Stimulated activated CD8-positive, alpha-beta memory T cell treated with anti-CD3 and anti-CD28 coated beads, Interleukin-15, amount 100 ng/mL, for 24 hours (primary cell): ENCODE measurements at regions not wholly inside any gene's neighbourhood (a gene's known extent, or its start where the extent isn't known, plus 50 kb on each side); places are given as distances from the start of the nearest gene placed in this dataset.
"Not testable (repeated sequence)": the region's sequence is repeated elsewhere in the genome, so short reads cannot be mapped to it uniquely, and the experiment has no call there.

Experiments
- DNase-seq: peaks from one replicate; pipeline ENCODE4 v3.0.0-alpha.2; 2020; ENCODE audit warnings: low read depth

DNA sequence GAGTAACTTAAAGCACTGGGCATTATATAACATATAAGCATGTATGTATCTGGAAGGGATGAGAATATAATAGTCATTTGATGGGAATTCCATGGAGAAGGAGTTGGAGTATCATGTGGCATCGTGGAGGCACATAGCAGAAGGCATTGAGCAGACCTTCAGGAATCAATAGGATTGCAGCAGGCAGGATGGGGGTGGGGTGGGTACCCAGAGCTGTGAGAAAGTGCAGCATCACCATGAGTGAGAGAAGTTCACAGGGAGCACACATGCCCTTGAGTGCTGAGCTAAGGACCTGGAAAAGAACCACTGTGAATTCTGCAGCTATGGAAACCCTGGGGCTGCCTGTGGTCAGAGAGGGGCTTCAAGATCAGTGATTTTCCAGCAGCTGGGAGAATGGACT, 57.3 kb downstream of the MED10 start:
- no peak for DNase-seq

DNA sequence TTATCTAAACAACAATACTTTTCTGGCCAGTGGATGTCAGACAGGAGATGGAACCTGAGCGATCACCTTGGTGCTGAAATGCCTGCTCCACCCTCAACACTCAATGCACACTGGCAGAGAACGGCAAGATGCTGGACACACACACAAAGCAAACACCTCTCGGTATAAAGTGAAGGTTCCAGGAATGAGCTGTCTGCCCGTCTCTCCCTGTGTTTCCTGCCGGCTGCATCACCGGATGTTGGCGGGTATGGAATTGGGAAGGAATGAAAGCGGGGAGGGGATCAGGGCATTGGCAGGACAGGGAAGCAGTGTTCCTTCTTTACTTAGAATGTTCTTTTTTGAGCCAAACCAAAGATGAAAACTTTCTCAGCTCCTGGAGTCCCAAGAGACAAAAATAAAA, 59.2 kb downstream of the MED10 start:
- no peak for DNase-seq

DNA sequence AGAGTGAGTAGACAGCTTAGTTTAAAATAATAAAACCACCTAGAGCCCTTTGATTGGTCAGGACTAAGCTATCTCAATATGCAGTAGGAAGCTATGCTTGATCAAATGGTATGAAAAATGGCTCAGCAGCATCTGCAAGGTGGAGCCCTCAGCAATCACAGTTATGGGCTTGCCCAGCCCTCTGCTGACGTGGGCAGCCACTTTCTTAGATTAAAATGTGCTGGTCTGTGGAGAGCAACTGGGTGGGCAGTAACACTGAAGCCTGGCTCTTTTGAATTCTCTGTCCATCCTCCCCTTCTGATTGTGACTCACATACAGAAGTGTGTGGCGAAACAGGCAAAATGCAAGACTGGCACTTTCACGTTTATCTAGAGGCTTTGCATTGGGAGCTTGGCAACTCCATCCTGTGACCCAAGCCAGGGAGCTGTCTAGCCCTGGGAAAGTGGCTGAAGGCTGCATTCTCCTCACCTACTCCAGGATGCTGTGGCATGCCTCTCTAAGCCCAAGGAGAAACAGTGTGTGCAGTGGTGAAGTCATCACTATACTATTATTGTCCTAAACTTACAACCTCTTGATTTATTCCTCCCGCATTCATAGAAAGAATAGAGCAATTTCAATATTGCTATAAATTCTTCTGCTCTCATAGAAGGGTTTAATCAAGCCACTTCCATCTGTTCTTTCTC, 61.1 kb downstream of the MED10 start:
- no peak for DNase-seq

DNA sequence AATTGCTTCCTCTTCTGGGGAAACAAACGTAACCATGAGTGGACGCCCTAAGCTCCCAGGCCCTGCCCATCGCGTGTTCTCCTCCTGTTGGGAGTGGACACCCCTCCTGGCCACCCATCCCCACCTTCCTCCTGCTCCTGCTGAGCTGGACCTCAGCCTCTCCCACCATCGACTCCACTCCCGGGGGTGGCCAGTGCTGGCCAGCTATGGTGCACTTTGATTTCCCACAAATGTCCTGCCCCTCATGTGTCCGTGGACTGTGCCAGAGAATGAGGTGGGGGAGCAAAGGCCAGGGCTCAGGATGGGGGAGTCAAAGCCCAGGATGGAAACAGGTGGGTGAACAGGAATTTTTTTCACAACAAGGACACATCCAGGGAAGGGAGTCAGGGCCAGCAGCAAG, 62.8 kb downstream of the MED10 start:
- DNase-seq, result no peak

DNA sequence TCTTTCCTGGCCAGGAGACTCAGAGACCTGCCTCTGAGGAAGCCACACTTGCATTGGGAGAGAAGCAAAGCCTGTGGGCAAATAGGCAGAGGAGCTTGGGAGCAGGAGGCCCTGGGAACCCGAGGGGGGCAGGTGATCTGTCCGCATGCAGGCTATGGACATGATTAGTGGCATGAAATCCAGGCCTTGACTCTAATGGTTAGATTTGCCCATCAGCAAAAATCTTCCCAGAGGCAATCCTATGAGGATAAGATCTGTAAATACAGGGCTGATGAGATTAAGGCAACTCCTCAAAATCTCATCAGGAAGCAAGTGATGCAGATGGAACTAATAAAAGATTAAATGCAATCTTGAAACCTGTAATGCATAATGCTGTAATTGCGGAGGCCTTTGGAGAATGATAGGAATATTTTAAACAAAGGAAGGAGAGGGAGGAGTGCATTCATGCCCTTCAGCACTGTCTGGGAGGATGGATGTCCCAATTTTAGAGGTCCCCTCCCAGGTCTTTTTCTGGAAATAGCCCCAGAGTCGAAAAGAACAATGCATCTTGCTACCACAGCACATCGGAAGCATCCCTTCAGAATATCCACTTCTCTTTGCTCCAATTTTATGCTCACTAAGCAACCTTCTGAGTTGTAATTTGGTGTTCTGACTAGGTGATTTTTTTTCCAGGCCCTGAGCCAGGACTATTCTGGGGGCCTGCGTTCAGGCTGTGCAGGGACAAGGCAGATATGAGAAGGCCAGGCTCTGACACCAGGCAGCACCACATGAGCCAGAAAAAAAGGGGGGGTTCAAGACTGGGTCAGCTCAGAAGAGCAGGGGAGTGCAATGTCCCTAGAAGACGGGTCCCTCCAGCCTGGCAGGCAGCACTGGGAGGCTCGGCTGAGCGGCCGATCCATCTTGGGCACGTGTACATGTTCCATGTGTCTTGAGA, 66.5 kb downstream of the MED10 start:
- no peak for DNase-seq

DNA sequence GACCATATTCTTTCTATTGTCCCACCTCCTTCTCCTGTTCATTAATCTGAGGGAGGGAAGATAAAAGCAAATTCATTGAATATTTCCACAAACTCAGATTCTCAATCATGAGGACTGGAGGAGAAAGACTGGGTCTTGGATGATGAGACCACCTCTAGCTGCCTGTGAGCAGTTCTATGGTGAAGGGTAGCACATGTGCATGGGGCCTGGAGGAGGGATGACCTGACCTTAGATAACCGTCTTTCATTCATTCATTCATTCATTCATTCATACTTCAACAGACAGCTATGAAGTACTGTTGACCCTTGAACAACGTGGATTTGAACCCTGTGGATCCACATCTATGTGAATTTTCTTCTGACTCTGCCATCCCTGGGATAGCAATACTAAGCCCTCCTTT, 68.4 kb downstream of the MED10 start:
- DNase-seq, result no peak

DNA sequence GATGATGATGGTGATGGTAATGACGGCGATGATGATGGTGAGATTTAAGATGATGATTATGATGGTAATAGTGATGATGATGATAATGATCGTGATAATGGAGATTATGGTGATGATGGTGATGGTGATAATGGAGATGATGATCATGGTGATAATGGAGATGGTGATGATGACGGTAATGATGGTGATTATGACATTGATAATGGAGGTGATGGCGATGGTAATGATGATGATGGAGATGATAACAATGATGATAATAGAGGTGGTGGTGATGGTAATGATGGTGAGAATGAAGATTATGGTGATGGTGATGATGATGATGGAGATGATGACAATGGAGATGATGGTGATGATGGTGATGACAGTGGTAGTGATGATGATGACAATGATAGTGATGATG, 69.7 kb downstream of the MED10 start:
- no peak for DNase-seq

DNA sequence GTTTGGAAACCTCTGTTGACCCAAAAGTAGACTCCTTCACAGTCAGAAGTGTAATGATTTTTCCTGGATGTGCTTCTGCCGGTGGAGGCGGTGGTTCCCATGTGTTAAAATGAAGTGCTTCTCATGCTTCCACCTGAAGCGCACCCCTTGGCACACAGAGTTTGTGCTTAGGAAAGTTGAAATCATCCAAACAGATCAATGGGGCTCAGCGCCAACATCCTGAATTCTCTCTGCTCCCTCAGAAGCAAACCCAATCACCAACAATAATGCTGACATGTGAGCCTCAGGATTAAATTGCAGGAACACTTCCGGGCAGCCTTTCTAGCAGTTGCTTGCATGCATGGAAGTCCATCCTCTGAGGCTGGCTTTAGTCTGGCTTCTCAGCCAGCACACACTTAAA, 71.0 kb downstream of the MED10 start:
- DNase-seq, result no peak

DNA sequence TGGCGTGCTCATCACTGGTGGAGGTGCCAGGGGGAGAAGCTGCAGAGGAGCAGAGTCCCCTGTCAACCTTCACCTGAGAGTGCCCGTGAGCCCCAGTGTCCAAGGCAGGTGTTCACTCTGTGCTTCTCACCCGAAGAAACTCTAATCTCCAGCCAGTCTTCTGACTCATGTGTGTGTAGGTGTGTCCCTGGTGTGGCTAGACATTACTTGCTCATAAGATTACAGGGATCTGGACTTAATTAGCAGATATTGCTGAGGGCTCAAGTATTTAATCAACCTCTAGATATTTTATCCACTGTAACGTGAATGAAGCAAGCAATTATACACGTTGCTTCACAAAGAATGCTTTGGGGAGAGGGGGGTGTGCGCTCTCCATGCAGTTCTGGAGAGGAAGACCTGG, 72.5 kb downstream of the MED10 start:
- DNase-seq, result no peak

DNA sequence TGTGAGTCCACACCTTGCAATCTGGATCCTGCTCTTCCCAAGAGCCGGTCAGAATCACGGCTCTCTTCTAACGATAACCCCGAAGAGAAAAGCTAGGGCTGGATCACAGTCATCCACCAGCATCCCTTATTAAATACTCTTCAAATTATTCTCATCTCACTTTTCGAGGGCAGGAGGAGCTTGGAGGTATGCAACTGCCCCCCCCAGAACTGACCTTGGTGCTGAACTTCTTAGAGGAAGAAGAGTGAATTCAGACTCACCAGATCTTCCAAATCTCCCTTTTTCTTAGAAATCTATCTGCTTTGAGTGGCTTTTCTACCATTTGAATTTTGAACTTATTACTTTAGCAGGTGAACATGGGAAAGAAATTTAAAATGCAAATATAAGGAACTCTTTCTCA, 75.7 kb downstream of the MED10 start:
- no peak for DNase-seq

DNA sequence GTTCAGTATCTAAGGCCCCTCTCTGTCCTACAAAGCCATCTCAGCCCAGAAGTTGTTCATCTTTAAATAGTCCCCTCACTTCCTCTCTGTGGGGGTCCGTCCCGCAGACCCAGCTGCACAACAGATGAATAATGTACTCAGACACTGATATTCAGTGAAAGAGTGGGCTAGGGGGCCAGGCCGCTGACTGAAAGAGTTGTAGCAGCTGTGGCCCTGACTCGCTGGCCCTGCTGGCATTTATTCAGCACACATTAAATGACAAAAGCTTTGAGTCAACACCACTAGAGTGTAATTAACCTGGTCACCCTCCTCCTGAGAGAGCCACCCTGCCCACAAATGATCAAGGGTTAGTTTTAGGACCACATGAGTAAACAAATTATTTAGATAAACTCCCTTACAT, 76.3 kb downstream of the MED10 start:
- DNase-seq, result no peak

DNA sequence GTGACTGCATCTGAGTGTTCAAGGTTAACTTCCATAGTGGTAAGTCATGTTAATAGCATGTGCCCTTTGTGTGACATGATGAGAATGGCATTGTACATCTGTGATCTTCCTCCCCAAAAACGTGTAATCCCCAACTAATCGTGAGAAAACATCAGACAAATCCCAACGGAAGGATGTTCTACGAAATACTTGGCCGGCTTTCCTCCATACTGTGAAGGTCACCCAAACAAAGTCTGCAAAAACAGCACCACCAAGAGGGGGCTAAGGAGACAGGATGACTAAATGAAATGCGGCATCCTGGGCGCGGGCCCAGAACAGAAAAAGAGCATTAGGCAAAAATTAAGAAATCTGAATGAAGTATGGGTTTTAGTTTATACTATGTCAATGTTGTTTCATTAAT, 81.8 kb downstream of the MED10 start:
- no peak for DNase-seq

DNA sequence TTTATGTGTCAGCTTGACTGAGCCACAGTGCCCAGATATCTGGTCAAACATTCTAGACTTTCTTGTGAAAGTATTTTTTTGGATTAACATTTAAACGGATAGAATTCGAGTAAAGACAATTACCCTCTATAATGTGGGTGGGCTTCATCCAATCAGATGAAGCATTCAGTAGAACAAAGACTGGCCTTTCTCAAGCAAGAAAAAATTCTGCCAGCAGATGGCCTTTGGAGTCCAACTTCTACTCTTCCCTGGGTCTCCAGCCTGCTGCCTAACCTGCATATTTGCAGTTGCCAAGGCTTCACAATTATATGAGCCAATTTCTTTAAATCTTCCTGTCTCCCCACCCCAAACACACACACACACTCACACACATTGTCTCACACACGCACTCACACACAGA, 86.4 kb downstream of the MED10 start:
- DNase-seq, result no peak

DNA sequence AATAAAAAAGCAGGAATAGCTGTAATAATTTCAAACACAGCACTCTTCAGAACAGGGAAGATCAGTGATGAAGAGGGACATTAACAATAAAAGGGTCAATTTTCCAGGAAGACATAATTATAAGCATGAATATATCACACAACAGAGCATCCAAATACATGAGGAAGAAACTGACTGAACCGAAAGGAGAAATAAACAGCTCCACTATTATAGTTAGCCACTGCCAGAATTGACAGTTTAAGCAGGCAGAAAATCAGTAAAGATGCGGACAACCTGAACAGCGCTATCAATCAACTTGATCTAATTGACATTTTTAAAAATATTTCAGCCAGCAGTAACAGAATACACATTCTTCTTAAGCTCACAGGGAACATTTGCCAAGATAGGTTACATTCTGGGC, 89.1 kb downstream of the MED10 start:
- DNase-seq, result no peak

DNA sequence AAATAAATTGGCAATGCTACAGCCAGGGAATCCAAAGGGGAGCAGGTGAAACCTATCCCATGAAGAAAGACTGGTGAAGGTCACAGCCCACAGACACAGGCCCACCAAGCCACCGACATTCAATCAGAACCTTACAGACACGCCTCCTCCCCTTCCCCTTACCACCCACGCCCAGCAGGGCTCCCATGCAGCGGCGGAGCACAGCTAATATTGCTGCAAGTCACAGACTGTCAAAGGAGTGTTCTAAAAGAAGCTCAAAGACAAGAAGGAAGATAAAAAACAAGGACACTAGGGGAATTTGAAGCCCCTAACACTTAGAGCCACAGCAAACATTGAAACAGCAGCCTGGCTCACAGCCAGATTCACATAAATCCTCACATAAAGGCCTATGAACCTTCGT, 91.2 kb downstream of the MED10 start:
- DNase-seq, result no peak

DNA sequence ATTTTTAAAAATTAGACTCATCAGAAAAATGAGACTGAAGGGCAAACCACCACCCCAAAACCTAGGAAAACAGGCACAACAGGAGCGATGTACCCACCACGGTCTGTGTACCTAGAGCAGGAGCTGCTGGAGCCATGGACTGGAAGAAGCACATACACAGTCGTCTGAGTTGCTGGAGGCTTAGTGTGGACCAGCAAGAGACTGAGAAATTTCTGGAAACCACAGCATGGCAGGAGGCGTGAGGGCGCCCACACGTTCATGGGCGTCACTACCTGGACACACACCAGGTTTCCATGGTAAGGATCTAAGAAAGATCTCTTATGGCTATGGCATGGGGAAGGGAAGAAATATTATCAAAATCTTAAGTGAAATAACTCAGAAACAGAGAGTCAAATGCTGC, 91.9 kb downstream of the MED10 start:
- no peak for DNase-seq

DNA sequence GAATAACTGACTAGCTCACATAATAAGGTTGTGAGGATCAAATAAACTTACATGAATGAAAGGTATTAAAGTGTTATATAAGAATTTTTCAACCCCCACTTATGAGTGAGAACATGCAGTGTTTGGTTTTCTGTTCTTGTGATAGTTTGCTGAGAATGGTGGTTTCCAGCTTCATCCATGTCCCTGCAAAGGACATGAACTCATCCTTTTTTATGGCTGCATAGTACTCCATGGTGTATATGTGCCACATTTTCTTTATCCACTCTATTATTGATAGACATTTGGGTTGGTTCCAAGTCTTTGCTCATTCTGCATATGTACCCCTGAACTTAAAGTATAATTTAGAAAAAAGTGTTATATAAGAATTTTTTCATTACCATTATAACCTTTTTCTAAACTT, 93.9 kb downstream of the MED10 start:
- not testable (repeated sequence) for DNase-seq

DNA sequence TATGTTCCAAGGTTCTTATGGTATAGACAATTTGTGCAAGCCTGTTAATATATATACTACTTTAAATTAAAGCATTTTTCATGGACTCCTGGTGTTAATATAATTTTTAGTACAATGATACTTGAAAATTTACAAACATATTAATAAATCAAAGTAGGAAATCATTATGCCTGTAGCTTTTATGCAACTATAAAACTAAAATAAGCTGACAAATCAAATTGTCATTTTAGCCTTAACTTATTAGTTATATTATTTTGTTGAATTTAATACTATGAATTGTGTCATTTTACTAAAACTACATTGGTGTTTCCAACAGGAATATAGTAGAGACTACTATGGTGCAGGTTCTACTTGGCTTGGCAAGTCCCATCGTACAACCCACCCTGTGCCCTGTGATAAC, 96.0 kb downstream of the MED10 start:
- DNase-seq, result no peak

DNA sequence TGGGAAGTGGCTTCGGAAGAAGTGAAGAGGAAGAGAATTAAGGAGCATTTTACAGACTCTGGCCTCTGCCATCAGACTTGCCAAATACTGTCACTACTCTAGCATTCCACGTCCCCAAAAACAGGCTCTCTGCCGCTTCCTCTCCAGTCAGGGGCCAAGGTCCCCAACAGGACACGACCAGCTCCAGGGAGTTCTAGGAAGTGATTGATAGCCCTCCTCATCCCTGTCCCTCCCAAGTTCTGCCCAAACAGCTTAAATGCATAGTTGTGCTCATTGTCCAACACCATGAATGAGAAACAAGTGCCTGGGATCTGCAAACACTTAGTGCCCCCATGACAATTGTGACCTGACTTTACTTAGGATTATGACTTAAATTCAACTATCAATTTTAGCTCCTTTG, 96.5 kb downstream of the MED10 start:
- DNase-seq, result no peak

DNA sequence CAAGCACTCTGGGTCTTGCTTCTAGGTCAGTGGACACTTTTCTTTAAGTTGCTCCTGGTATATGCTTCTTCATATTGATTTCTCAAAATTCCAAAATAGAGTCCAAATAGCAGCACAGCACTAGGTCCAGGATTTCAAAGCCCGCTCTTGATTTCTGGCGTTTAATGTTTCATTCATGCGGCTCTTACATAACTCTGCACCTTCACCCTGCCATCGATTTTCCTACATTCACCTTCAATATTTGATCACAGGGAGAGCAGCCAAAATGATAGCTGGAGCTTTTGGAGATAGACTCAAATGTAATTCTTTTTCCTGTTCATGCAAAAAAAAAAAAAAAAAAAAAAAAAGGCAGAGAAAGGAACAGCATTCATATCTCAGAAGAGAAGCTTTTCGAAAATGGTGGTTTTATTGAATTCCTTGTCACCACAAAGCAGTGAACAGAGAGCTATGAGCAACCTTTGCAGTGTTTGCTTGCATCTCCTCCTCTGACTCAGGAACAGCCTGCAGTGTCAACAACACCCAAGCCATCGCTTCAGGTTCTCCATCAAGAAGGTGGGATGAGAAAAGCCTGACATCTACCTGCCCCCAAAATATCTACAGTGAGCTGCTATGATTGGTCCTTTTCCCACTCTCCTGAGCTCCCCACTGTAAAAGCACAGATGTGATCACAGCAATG, 97.8 kb downstream of the MED10 start:
- no peak for DNase-seq

DNA sequence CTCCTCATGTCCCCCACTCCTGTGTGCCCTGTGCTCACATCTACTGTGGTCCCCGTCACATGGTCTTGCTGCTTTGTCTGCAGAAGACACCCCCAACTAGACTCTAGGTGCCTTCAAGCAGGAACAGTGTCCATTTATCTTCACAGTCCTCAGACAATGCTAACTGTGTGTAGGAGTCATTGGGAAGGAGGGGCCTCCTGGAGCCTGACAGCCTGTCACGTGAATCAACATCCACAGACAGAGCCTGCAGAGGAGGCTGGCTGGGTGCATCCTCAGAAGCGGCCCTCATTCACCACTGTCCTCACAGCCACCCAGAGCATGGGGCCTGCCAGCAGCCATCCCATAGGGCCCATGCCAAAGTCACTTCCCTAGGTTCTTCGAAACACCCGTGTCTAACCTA, 98.7 kb downstream of the MED10 start:
- DNase-seq, result no peak

DNA sequence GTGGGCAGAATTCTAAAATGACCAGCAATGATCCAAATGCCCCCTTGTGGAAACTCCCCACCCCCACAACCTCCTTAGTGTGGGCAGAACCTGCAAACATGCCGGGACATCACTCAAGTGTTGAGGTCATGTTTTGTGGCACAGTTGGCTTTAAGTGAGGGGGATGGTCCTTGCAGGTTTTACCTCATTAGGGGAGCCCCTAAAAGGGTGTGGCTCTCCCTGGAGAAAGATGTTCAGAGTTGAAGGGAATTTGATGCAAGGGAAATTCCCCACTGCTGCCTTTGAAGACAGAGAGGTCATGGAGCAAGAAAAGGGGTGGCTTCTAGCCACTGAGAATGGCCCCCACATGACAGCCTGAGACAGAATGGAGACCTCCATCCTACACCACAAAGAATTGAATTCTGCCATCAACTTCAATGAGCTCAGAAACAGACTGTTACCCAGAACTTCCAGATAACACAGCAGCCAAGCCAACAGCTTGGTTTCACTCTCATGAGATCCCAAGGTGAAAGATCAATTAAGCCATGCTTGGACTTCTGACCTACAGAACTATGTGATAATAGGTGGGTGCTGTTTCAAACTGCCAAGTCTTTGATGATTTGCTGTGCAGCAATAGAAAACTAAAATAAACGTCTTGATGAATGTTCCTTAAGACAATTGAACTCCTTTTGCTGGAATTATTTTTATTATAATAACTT, 103.4 kb downstream of the MED10 start:
- DNase-seq, result no peak

DNA sequence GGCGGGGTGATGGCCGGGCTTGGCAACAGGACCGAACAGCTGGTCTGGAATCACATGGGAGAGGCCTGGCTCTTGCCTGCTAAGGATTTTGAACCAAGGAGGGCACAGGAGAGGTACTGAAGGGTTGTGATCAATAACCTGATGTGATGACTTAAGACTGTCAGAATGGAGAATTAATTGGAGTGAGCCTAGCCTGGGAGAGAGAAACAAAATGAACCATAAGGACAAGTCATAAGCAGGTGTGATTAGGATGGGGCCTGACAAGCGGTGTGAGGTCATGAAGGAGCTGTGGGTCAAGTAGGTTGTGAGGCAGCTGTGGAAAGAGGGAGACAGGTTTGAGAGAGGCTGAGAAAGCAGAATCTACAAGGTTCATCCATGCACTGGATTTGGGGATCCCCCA, 104.6 kb downstream of the MED10 start:
- DNase-seq, result no peak
